ENCODE measurements at regions not wholly inside any gene's neighbourhood (a gene's known extent, or its start where the extent isn't known, plus 50 kb on each side); places are given as distances from the start of the nearest gene placed in this dataset.

GRCh38 chr5:133685402-133686018, 73.2 kb upstream of the FSTL4 start:
- DNase-seq (ENCODE audit: low read depth): no peak

- DNase-seq (ENCODE audit: low read depth): no peak
Measured at GRCh38 chr5:133683646-133684596, 71.6 kb upstream of the FSTL4 start.

GRCh38 chr5:133682451-133682850, 70.1 kb upstream of the FSTL4 start:
- DNase-seq (ENCODE audit: low read depth): no peak

- DNase-seq (ENCODE audit: low read depth): no peak
Measured at GRCh38 chr5:133681896-133682295, 69.6 kb upstream of the FSTL4 start.

- no peak for DNase-seq (ENCODE audit: low read depth)
Measured at GRCh38 chr5:133680830-133681565, 68.7 kb upstream of the FSTL4 start.

GRCh38 chr5:133679534-133679933, 67.2 kb upstream of the FSTL4 start:
- no peak for DNase-seq (ENCODE audit: low read depth)

GRCh38 chr5:133675376-133676154, 63.2 kb upstream of the FSTL4 start:
- DNase-seq (ENCODE audit: low read depth): no peak

GRCh38 chr5:133670336-133670735, 58.0 kb upstream of the FSTL4 start:
- DNase-seq (ENCODE audit: low read depth): no peak

GRCh38 chr5:133669472-133669871, 57.1 kb upstream of the FSTL4 start:
- no peak for DNase-seq (ENCODE audit: low read depth)

- no peak for DNase-seq (ENCODE audit: low read depth)
Measured at GRCh38 chr5:133668458-133668857, 56.1 kb upstream of the FSTL4 start.

- DNase-seq (ENCODE audit: low read depth): no peak
Measured at GRCh38 chr5:133667217-133667616, 54.9 kb upstream of the FSTL4 start.

- no peak for DNase-seq (ENCODE audit: low read depth)
Measured at GRCh38 chr5:133665571-133665970, 53.2 kb upstream of the FSTL4 start.

GRCh38 chr5:133664422-133664821, 52.1 kb upstream of the FSTL4 start:
- DNase-seq (ENCODE audit: low read depth): no peak

GRCh38 chr5:133663397-133664054, 51.2 kb upstream of the FSTL4 start:
- no peak for DNase-seq (ENCODE audit: low read depth)

GRCh38 chr5:133662578-133662977, 50.2 kb upstream of the FSTL4 start:
- DNase-seq (ENCODE audit: low read depth): no peak

Data from activated T-cell treated with anti-CD3 and anti-CD28 coated beads for 1 hour (primary cell).